Activated CD4-positive, alpha-beta memory T cell treated with anti-CD3 and anti-CD28 coated beads for 36 hours (primary cell): ENCODE measurements at regions not wholly inside any gene's neighbourhood (a gene's known extent, or its start where the extent isn't known, plus 50 kb on each side); places are given as distances from the start of the nearest gene placed in this dataset.
"Not testable (repeated sequence)": the region's sequence is repeated elsewhere in the genome, so short reads cannot be mapped to it uniquely, and the experiment has no call there.

ENCODE experiments used
- CTCF ChIA-PET: fragments of 350-600 bp; sonication (Branson Sonifier 250); formaldehyde crosslinking; loops from one replicate; lab custom pipeline; 2021; ENCODE audit warnings: antibody characterized with exemption, inconsistent platforms; lab: Charles Lee
- POLR2A ChIA-PET: fragments of 350-600 bp; sonication (Branson Sonifier 250); formaldehyde crosslinking; loops from one replicate; lab custom pipeline; 2021; ENCODE audit warnings: antibody characterized with exemption; lab: Charles Lee
- DNase-seq: peaks from one replicate; pipeline ENCODE4 v3.0.0-alpha.2; 2020
- H3K27ac Mint-ChIP-seq: one replicate; pipeline ENCODE4 v1.8.0; 2021; ENCODE audit warnings: mixed read lengths
- H3K27me3 Mint-ChIP-seq: one replicate; pipeline ENCODE4 v1.8.0; 2021; ENCODE audit warnings: mixed read lengths
- H3K36me3 Mint-ChIP-seq: one replicate; pipeline ENCODE4 v1.8.0; 2021; ENCODE audit warnings: mixed read lengths
- H3K4me1 Mint-ChIP-seq: one replicate; pipeline ENCODE4 v1.8.0; 2021; ENCODE audit warnings: low read depth, mixed read lengths
- H3K4me3 Mint-ChIP-seq: one replicate; pipeline ENCODE4 v1.8.0; 2021; ENCODE audit warnings: mild to moderate bottlenecking, mixed read lengths
- H3K9me3 Mint-ChIP-seq: one replicate; pipeline ENCODE4 v1.8.0; 2021; ENCODE audit warnings: mixed read lengths
- intact Hi-C: fragments of 100-400 bp; cut with micrococcal nuclease; formaldehyde crosslinking; loops from one replicate; pipeline ENCODE4 v1.15.1; 2023

DNA sequence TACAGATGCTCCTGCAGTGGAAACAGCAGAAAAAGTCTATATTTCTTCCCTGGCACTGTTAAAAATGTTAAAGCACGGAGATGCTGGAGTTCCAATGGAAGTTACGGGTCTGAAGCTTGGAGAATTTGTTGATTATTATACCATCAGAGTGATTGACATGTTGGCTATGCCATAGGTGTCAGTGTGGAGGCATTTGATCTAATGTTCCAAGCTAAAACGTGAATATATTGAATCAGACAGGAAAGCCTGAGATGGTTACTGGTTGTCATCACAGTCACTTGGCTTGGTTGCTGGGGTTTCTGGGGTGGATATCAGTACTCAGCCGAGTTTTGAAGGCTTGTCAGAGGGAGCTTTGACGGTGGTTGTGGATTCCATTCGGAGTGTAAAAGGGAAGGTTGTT is 262.9 kb upstream of the CNTNAP5 start:
- CTCF ChIA-PET = no interaction called here
- POLR2A ChIA-PET = no interaction called here
- Mint-ChIP-seq H3K27ac (no peak overlapping the region), H3K9me3 (peaks cover 23% of the 10 kb centered on the region), H3K27me3 (no peaks in the 10 kb centered on the region), H3K36me3 (no peaks in the 10 kb centered on the region), H3K4me3 (no peak overlapping the region), H3K4me1 (no peaks in the 10 kb centered on the region)
- intact Hi-C loops = no loop called here
- DNase-seq = no peak

DNA sequence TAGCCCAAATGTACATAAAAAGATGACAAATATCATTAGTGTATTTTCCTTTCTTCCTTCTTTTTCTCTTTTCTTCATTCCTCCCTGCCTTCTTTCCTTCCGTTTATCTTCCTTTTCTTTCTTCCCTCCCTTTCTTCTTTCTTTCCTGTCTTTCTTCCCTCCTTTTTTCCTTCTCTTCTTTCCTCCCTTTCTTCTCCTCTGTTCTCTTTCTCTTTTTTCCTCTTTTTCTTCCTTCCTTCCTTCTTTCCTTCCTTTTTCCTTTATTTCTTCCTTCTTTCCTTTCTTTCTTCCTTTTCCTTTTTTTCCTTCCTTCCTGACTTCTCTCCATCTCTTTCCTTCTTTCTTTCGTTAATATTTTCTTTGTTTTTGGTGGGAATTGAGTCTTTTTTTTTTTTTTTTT is 256.9 kb upstream of the CNTNAP5 start:
- no peaks in the 10 kb centered on the region for H3K36me3 Mint-ChIP-seq
- H3K27ac Mint-ChIP-seq = no peak overlapping the region
- H3K4me1 Mint-ChIP-seq = no peaks in the 10 kb centered on the region
- ChIA-PET POLR2A (no interaction called here), CTCF (no interaction called here)
- no peak overlapping the region for H3K4me3 Mint-ChIP-seq
- peaks cover 21% of the 10 kb centered on the region for H3K9me3 Mint-ChIP-seq
- H3K27me3 Mint-ChIP-seq = no peaks in the 10 kb centered on the region
- intact Hi-C loops = no loop called here
- no peak for DNase-seq

DNA sequence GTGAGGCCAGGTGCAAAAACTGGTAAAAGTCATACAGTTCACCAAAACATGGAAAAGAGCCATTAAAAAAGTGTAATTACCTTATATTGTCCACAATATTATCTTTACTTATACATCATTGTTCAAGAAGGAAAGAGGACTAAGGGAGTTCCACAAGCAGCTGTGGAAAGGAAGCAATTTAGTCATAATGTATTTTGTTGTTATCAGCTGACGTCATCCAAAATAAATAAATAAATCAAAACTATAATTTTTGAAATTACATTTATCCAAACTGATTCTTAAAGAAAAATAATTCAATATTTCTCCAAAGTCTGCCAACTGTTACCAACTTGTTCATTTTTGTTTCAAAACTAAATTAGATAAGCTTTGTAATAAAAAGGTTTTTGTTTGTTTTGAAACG is 256.1 kb upstream of the CNTNAP5 start:
- Mint-ChIP-seq H3K9me3 (peaks cover 22% of the 10 kb centered on the region), H3K36me3 (no peaks in the 10 kb centered on the region), H3K27me3 (no peaks in the 10 kb centered on the region), H3K27ac (no peak overlapping the region), H3K4me3 (no peak overlapping the region), H3K4me1 (no peaks in the 10 kb centered on the region)
- no peak for DNase-seq
- ChIA-PET POLR2A (no interaction called here), CTCF (no interaction called here)
- intact Hi-C loops = no loop called here

DNA sequence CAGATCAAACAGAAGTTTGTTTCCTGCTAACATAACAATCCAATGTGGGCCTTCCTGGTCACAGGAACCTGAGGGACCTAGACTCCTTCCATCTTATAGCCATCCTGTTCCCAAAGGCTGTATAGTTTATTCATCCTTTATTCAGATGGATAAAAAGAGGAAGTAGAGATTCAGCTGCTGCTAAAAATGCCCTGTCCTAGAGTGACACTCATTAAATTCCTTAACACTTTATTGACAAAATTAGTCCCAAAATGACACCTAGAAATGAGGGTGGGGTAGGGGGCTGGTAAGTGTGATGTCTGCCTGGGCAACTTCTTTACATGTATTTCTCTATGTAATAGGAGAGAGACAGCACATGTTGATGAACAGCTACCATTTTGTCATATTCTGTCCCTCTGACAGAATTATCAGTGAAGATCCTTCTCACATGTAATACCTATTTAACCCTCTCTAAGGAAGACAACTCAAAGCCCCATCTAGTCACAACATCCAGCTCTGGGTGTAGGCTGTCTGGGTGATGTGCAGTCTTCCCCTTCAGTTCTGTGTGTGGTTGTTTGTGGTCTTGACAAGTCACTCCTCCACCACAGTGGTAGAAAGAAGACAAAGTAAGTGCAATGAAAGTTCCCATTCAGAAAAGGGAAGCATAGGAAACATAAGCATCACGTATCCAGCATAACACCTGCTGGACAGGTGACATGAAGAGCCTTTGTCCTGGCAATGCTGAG is 253.9 kb upstream of the CNTNAP5 start:
- ChIA-PET CTCF (no interaction called here), POLR2A (no interaction called here)
- Mint-ChIP-seq H3K27ac (no peak overlapping the region), H3K27me3 (no peaks in the 10 kb centered on the region), H3K4me1 (no peaks in the 10 kb centered on the region), H3K36me3 (no peaks in the 10 kb centered on the region), H3K9me3 (peaks cover 22% of the 10 kb centered on the region), H3K4me3 (no peak overlapping the region)
- intact Hi-C loops = no loop called here
- DNase-seq = no peak

DNA sequence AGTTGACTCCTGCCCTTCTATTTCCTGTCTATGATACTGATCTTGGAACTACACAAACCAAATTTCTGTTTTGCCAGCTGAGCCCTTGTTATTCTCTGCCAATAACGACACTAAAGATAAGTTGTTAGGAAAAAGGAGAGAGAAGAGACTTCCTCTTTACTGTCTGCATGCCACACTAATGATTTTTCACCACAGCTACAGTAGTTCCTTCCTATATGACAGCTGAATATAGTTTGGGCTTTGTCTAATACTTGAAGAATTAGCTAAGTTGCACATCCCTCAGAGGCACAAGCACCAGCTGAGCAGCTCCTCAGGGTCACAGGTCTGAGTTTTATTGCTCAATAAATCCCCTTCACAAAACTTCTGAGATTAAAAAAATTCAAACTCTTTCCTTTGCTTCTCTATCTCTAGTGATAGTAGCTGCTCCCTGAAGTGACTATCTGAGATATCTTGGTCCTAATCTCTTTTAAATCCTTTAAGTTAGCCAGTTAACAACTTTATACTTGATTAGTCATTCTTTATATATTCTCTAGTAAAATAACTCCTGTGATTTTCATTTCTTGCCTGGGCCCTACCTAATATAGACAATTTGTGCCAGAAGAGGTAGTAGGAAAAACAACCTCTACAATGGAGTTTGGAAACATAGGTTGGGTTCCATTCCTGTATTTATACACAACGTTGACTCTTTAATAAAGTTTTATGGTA is 253.0 kb upstream of the CNTNAP5 start:
- H3K36me3 Mint-ChIP-seq = no peaks in the 10 kb centered on the region
- intact Hi-C loops = no loop called here
- CTCF ChIA-PET = no interaction called here

DNA sequence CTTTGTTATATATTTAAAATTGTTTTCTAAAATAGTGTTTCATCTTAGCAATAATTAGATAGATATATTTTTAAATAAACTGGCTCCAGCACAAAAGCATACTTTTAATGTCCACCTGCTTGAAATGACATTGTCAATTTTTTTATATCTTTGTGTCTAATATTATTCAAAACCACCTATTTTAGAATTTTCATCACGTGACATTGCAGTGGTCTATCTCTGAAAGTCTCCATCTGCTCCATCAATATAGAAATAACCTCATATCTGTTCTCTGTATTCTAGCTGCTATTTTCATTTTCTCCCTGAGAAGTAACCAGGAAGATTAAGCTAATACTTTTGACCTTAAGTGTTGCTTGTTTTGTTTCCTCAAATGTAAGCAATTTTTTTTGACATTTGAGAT is 248.0 kb upstream of the CNTNAP5 start:
- Mint-ChIP-seq H3K36me3 (no peaks in the 10 kb centered on the region), H3K4me3 (no peak overlapping the region), H3K27ac (no peak overlapping the region), H3K4me1 (no peaks in the 10 kb centered on the region), H3K27me3 (no peaks in the 10 kb centered on the region), H3K9me3 (peaks cover 24% of the 10 kb centered on the region)
- ChIA-PET POLR2A (no interaction called here), CTCF (no interaction called here)
- intact Hi-C loops = no loop called here
- no peak for DNase-seq

More for the DNA sequence above, 253.0 kb upstream of the CNTNAP5 start:
- Mint-ChIP-seq H3K4me3 (no peak overlapping the region), H3K4me1 (no peaks in the 10 kb centered on the region), H3K27ac (no peak overlapping the region), H3K27me3 (no peaks in the 10 kb centered on the region), H3K9me3 (peaks cover 20% of the 10 kb centered on the region)
- no peak for DNase-seq
- POLR2A ChIA-PET = no interaction called here

DNA sequence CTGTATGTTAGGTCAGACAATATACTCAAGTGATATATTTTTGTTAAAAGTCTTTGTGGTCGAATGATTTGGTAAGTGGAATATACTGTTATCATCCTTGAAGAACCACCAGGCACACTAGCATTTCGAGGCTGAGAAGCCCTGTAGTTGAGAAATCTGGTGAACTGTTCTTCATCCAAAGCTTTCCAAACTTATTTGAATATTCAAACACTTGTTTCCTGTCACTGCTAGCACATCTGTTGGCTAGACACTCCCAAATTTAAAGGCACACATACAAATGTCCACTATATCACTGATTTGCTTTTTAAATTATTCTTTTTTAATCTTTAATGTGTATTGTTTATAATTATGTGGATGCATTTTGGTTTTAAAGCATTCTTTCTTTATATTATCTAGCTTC is 241.9 kb upstream of the CNTNAP5 start:
- peaks cover 24% of the 10 kb centered on the region for H3K9me3 Mint-ChIP-seq
- H3K27me3 Mint-ChIP-seq = no peaks in the 10 kb centered on the region
- H3K36me3 Mint-ChIP-seq = no peaks in the 10 kb centered on the region
- no peak for DNase-seq
- ChIA-PET POLR2A (no interaction called here), CTCF (no interaction called here)
- intact Hi-C loops = no loop called here
- no peak overlapping the region for H3K4me3 Mint-ChIP-seq
- no peaks in the 10 kb centered on the region for H3K4me1 Mint-ChIP-seq
- no peak overlapping the region for H3K27ac Mint-ChIP-seq

DNA sequence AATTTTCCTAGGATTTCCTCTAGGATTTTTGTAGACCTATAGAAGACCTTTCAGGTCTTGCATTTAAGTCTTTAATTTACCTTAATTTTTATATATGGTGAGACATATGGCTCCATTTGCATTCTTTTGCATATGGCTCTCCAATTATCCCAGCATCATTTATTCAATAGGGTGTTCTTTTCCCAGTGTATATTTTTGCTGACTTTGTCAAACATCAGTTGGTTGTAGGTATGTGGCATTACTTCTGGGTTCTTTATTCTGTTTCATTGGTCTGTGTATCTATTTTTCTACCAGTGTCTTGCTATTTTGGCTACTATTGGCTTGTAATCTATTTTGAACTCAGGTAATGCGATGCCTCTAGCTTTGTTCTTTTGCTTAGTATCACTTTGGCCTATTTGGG is 239.8 kb upstream of the CNTNAP5 start:
- Mint-ChIP-seq H3K27ac (no peak overlapping the region), H3K27me3 (no peaks in the 10 kb centered on the region), H3K4me1 (no peaks in the 10 kb centered on the region), H3K9me3 (peaks cover 15% of the 10 kb centered on the region), H3K36me3 (no peaks in the 10 kb centered on the region), H3K4me3 (no peak overlapping the region)
- DNase-seq = no peak
- POLR2A ChIA-PET = no interaction called here
- CTCF ChIA-PET = no interaction called here
- intact Hi-C loops = no loop called here

DNA sequence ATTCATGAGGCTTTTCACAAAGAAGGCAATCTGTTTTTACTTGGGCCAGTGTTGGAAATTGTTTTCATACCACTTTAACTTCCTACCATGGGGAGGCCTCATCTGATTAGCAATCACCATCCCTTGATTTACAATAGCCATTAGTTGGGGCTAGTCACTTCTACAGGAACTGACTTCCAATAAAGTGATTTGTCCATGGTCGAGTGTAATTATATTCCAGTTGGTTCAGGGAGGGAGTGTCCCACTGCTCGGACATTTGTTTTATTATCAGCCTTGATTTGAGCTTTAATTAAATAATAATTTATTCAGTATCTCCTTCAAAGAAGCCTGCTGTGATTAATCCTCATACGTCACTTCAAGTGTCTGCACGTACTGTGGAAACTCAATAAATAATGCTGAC is 233.9 kb upstream of the CNTNAP5 start:
- Mint-ChIP-seq H3K27ac (no peak overlapping the region), H3K9me3 (peaks cover 11% of the 10 kb centered on the region), H3K36me3 (no peaks in the 10 kb centered on the region), H3K27me3 (no peaks in the 10 kb centered on the region), H3K4me1 (no peaks in the 10 kb centered on the region), H3K4me3 (no peak overlapping the region)
- POLR2A ChIA-PET = no interaction called here
- intact Hi-C loops = no loop called here
- no peak for DNase-seq
- CTCF ChIA-PET = interaction anchor here (0.7 kb wide), 1 partner anchor 24 kb away, joined by 3 read pairs; no protein-coding TSS in a partner anchor

DNA sequence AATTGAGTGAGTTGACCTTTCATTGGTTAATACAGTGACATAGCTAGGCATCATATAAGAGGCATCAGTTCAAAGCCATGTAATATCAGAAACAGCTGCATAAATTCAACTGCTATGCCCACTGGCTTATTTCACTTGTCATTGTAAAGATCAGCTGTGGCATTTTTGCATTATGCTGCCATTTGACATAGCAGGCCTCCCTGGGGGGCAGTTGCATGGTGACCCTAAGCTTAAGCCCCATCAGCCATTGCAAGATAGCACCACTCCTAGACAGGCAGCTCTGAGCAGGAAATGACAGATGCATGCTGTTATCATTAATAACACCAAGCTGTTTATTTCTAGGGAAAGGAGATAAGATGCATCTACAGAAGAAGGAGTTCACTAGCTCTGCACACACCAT is 233.4 kb upstream of the CNTNAP5 start:
- ChIA-PET CTCF (interaction anchor here (0.7 kb wide), 1 partner anchor 24 kb away, joined by 3 read pairs; no protein-coding TSS in a partner anchor), POLR2A (no interaction called here)
- DNase-seq = no peak
- Mint-ChIP-seq H3K27ac (no peak overlapping the region), H3K9me3 (peaks cover 11% of the 10 kb centered on the region), H3K36me3 (no peaks in the 10 kb centered on the region), H3K4me3 (no peak overlapping the region), H3K4me1 (no peaks in the 10 kb centered on the region), H3K27me3 (no peaks in the 10 kb centered on the region)
- intact Hi-C loops = no loop called here

DNA sequence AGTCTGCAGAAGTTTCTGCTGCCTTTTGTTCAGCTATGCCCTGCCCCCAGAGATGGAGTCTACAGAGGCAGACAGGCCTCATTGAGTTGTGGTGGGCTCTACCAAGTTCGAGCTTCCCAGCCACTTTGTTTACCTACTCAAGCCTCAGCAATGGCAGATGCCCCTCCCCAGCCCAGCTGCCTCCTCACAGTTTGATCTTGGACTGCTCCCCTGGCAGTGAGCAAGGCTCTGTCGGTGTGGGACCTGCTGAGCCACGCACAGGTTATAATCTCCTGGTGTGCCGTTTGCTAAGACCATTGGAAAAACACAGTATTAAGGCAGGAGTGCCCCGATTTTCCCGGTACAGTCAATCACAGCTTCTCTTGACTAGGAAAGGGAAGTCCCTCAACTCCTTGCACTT is 221.0 kb upstream of the CNTNAP5 start:
- H3K4me3 Mint-ChIP-seq, POLR2A ChIA-PET, CTCF ChIA-PET, H3K36me3 Mint-ChIP-seq, H3K27ac Mint-ChIP-seq, H3K4me1 Mint-ChIP-seq, DNase-seq, intact Hi-C loops, H3K27me3 Mint-ChIP-seq: not testable (repeated sequence)
- H3K9me3 Mint-ChIP-seq = peaks cover 61% of the 10 kb centered on the region

DNA sequence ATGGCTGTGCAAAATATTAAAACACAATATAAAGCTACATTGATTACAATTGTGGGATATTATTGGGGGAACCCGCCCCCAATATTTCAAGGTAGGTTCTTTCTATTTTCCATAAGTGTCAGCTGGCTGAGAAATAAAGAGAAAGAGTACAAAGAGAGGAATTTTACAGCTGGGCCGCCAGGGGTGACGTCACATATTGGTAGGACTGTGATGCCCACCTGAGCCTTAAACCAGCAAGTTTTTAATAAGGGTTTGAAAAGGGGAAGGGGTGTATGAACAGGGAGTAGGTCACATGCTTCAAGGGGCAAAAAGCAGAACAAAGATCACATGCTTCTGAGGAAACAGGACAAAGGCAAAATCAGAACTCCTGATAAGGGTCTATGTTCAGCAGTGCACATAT is 219.3 kb upstream of the CNTNAP5 start:
- H3K4me3 Mint-ChIP-seq, CTCF ChIA-PET, DNase-seq, intact Hi-C loops, H3K36me3 Mint-ChIP-seq, POLR2A ChIA-PET, H3K27ac Mint-ChIP-seq, H3K27me3 Mint-ChIP-seq, H3K4me1 Mint-ChIP-seq: not testable (repeated sequence)
- peaks cover 66% of the 10 kb centered on the region for H3K9me3 Mint-ChIP-seq

DNA sequence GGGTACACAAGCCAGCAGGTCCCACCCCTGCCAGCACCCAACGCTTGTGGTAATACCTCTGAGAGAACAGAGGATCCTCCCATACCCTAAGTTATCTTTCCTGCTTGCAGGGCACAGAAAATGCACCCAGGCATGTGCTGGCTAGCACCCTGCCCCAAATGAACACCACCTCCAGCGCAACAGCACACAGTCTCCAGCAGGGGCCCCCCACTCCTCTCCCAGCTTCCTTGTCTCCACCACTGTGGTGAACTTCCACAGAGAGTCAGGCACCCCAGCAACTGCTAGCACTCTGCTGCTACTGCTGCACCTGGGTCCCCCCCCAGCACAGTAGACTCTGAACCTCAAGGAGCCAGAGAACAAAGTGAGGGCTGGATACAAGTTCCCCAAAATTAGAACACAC is 216.8 kb upstream of the CNTNAP5 start:
- ChIA-PET POLR2A (no interaction called here), CTCF (no interaction called here)
- Mint-ChIP-seq H3K27me3 (no peaks in the 10 kb centered on the region), H3K36me3 (no peaks in the 10 kb centered on the region), H3K27ac (no peak overlapping the region), H3K4me1 (no peaks in the 10 kb centered on the region), H3K9me3 (peaks cover 48% of the 10 kb centered on the region), H3K4me3 (no peak overlapping the region)
- no peak for DNase-seq
- intact Hi-C loops = no loop called here
